Fibroblast of pulmonary artery (primary cell): ENCODE measurements at regions not wholly inside any gene's neighbourhood (a gene's known extent, or its start where the extent isn't known, plus 50 kb on each side); places are given as distances from the start of the nearest gene placed in this dataset.

Experiments used
- DNase-seq: peaks from one replicate; pipeline ENCODE4 v3.0.0-alpha.2; 2010; ENCODE audit warnings: low read depth
- H3K4me3 ChIP-seq: replicated peaks from 2 replicates; pipeline ENCODE4 v1.5.1; 2011; ENCODE audit warnings: low read depth, mild to moderate bottlenecking, control low read depth, low read length, moderate library complexity
- CTCF ChIP-seq: IDR thresholded peaks from 2 replicates; pipeline ENCODE4 v1.5.1; 2011; ENCODE audit warnings: mild to moderate bottlenecking, control low read depth, low read length, inconsistent platforms; ENCODE audit errors: missing control alignments

DNA sequence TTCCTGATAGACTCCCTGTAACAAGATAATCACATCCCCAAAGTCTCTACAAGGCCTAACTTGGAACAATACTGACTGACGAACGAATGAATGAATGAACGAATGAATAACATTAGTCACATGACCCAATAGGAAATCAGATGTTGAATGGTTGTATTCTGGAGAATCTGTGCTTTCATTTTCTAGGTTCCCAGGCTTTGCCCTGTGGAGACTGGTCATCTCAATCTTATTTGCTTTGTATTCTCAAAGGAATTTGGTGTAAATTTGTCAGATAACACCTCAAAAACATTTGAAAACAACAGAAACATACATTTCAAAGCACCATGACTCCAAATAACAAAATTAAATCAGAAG, 69.6 kb upstream of the COL1A2 start:
- H3K4me3 ChIP-seq, result no peak overlapping the region
- no peak for DNase-seq
- no peak for TF ChIP-seq CTCF

DNA sequence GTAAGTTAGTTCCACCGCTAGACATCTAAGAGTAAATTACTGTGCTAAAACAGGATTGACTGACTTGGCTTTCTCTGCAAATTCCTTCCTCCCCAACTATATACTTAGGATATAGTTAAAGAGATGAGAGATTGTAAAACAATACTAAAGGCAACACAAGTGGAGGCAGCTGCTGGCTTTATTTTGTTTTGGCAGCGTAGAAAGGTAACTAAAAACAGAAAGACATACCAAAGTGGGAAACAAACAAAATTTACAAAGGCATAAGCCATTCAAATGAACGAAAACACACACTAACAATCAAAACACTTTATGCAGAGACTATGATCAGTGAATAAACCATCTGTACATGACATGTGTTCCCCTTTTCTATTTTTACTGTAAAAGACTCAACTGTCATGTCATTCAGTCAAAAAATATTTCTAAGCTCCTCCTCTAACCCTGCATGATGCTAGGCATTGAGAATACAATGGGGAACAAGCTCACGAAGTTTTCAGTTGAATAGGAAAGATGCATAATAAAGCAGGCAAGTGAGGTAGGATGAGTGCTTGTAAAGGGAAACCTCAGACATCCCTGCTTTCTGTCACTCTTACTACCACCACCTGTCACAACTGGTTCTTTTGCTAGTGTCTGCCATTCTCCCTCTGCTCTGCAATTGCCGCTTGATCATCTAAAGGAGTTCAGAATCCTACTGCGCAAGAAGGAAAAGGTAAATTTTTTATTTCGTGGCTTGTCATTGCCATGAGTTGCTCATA, 64.2 kb upstream of the COL1A2 start:
- no peak for DNase-seq
- no peak overlapping the region for H3K4me3 ChIP-seq
- TF ChIP-seq CTCF, result no peak

DNA sequence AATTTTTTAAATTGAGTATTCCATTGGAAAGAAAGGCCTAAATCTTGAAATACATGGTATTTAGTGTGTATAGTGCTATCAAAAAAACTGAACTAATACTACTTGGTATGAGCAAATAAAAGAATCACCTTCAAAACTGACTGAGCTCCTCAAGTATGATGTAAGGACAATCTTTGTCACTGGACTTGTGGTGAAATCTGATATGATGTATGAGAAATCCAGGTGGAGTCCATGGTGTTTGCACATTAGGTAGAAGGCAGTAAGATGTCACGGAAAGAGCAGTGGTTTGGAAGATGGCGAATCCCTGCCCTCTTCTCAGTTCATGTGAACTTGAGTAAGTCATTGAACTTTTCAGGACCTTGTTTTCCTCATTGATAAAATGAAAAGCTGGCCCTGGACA, 62.1 kb upstream of the COL1A2 start:
- TF ChIP-seq CTCF, result no peak
- DNase-seq, result no peak
- no peak overlapping the region for H3K4me3 ChIP-seq

DNA sequence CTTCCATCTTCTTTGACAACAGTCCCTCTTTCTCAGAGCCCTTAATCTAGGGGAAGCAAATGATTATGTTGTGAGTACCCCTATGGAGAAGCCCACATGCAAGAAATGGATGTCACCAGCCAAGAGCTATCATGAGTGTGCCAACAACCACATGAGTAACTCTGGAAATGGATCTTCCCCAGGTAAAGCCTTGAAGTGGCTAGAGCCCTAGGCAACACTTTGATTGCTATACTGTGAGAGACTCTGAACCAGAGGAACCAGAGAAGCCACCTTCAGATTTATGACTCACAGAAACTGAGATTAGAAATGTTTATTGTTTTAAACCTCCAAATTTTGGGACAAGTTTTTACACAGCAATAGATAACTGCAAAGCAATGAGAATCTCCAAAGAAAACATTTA, 60.9 kb upstream of the COL1A2 start:
- DNase-seq, result no peak
- TF ChIP-seq CTCF, result no peak
- H3K4me3 ChIP-seq, result no peak overlapping the region

- no peak for TF ChIP-seq CTCF
- no peak overlapping the region for H3K4me3 ChIP-seq
- no peak for DNase-seq
Measured at GRCh38 chr7:94335586-94335985, 59.1 kb upstream of the COL1A2 start.

DNA sequence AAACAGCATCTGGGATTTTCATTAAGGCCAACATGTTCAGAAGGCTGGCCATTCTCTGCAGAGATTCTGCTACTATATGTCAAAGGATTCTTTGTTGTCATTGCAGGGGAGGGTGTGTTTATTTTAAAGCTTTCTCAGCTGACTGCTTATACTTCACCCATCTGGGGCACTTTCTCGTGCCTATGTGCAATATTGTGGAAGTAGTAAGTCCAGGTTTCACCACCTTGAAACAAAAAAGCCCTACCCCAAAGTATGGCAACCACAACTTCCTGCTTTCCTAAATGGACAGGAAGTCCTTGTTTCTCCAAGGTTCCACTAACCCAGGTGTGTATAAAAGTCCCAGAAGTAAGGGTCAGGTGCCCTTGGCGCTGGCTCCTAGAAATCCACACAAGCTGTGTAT, 58.7 kb upstream of the COL1A2 start:
- H3K4me3 ChIP-seq, result no peak overlapping the region
- no peak for DNase-seq
- TF ChIP-seq CTCF, result no peak

DNA sequence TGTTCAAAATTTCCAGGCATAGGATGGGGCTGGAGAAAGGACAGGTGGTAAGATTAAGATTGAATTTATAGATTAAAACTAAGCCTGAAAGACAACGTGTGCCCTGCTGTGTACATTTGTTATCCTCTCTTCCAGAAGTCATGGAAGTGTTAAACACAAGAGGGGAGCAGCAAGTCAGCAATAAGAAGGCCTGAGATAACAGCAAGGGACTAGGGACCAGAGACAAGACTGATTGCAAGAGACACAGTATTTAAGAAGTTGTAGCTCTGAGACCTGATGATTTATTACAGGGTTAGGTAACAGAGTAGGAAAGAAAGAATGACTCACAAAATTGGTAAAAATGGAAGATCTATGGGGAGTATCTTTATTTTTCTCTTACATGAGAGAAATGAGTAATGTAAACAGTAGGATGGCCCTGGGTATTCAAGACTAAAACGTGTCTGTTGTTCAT, 55.7 kb upstream of the COL1A2 start:
- no peak overlapping the region for H3K4me3 ChIP-seq
- peak; percentile 28 for DNase-seq
- no peak for TF ChIP-seq CTCF
